ENCODE measurements at regions not wholly inside any gene's neighbourhood (a gene's known extent, or its start where the extent isn't known, plus 50 kb on each side); places are given as distances from the start of the nearest gene placed in this dataset.
"Not testable (repeated sequence)": the region's sequence is repeated elsewhere in the genome, so short reads cannot be mapped to it uniquely, and the experiment has no call there.

DNA sequence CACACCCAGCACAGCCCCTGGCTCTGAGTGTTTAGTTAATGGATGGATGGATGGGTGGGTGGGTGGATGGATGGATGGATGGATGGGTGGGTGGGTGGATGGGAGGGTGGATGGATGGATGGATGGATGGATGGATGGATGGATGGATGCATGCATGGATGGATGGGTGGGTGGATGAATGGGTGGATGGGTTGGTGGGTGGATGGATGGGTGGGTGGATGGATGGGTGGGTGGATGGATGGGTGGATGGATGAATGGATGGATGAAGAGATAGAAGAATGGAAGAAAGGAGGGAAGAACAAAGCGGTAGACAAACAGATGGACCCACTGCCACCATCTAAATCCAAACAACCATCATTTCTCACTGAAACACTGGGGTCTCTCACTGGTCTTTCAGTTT lies 80.3 kb upstream of the SIRPA start:
- TF ChIP-seq CTCF, POLR2A (IDR thresholded peaks at IDR 0.05): not testable (repeated sequence)

Measured in esophagus squamous epithelium (tissue), 4 donors.